Stimulated activated CD8-positive, alpha-beta memory T cell treated with anti-CD3 and anti-CD28 coated beads, Interleukin-7, amount 100 ng/mL, for 48 hours (primary cell): ENCODE measurements at regions not wholly inside any gene's neighbourhood (a gene's known extent, or its start where the extent isn't known, plus 50 kb on each side); places are given as distances from the start of the nearest gene placed in this dataset.
"Not testable (repeated sequence)": the region's sequence is repeated elsewhere in the genome, so short reads cannot be mapped to it uniquely, and the experiment has no call there.

Experiments
- DNase-seq, 2 donors: peaks; one replicate each; pipeline ENCODE4 v3.0.0-alpha.2; 2020; ENCODE audit warnings: low read depth in 1 of 2; ENCODE audit errors: extremely low read depth in 1 of 2

GRCh38 chr6:122145246-122145645 is 254.2 kb upstream of the HSF2 start:
- DNase-seq = no peak

- no peak for DNase-seq
Measured at GRCh38 chr6:122145741-122146240, 253.7 kb upstream of the HSF2 start.

- no peak for DNase-seq
Measured at GRCh38 chr6:122147291-122147690, 252.2 kb upstream of the HSF2 start.

- DNase-seq = no peak
Measured at GRCh38 chr6:122151066-122151465, 248.4 kb upstream of the HSF2 start.

GRCh38 chr6:122151763-122152162 is 247.7 kb upstream of the HSF2 start:
- DNase-seq = no peak

- DNase-seq = no peak
Measured at GRCh38 chr6:122153557-122153956, 245.9 kb upstream of the HSF2 start.

- DNase-seq = no peak
Measured at GRCh38 chr6:122154155-122154554, 245.3 kb upstream of the HSF2 start.

GRCh38 chr6:122154912-122155575 is 244.4 kb upstream of the HSF2 start:
- no peak for DNase-seq

GRCh38 chr6:122161136-122161535 is 238.3 kb upstream of the HSF2 start:
- DNase-seq = no peak

- no peak for DNase-seq
Measured at GRCh38 chr6:122165014-122165413, 234.4 kb upstream of the HSF2 start.

- DNase-seq = no peak
Measured at GRCh38 chr6:122170274-122170673, 229.2 kb upstream of the HSF2 start.

- DNase-seq = no peak
Measured at GRCh38 chr6:122178988-122179387, 220.5 kb upstream of the HSF2 start.

- no peak for DNase-seq
Measured at GRCh38 chr6:122180132-122180531, 219.3 kb upstream of the HSF2 start.

GRCh38 chr6:122182061-122182460 is 217.4 kb upstream of the HSF2 start:
- no peak for DNase-seq

- DNase-seq = no peak
Measured at GRCh38 chr6:122184401-122184827, 215.0 kb upstream of the HSF2 start.

GRCh38 chr6:122185458-122185857 is 214.0 kb upstream of the HSF2 start:
- not testable (repeated sequence) for DNase-seq

GRCh38 chr6:122187186-122187585 is 212.3 kb upstream of the HSF2 start:
- DNase-seq = no peak

GRCh38 chr6:122198922-122199321 is 200.5 kb upstream of the HSF2 start:
- DNase-seq = no peak

GRCh38 chr6:122200440-122200839 is 199.0 kb upstream of the HSF2 start:
- DNase-seq = no peak

- DNase-seq = no peak
Measured at GRCh38 chr6:122202576-122203137, 196.8 kb upstream of the HSF2 start.

- DNase-seq = no peak
Measured at GRCh38 chr6:122207061-122207460, 192.4 kb upstream of the HSF2 start.

- no peak for DNase-seq
Measured at GRCh38 chr6:122207794-122208193, 191.7 kb upstream of the HSF2 start.
